HG03060 (cell line): ENCODE measurements at regions not wholly inside any gene's neighbourhood (a gene's known extent, or its start where the extent isn't known, plus 50 kb on each side); places are given as distances from the start of the nearest gene placed in this dataset.

Source experiments
- ATAC-seq: cut with Tn5 transposase; IDR thresholded peaks from one replicate; pipeline ENCODE4 v1.9.1; 2021; ENCODE audit warnings: low read depth, moderate number of reproducible peaks; ENCODE audit not compliant: unreplicated experiment

GRCh38 chr3:72418856-72419255 lies 429.4 kb downstream of the SHQ1 start:
- no peak for ATAC-seq

- ATAC-seq: no peak
Measured at GRCh38 chr3:72418244-72418643, 430.0 kb downstream of the SHQ1 start.

DNA sequence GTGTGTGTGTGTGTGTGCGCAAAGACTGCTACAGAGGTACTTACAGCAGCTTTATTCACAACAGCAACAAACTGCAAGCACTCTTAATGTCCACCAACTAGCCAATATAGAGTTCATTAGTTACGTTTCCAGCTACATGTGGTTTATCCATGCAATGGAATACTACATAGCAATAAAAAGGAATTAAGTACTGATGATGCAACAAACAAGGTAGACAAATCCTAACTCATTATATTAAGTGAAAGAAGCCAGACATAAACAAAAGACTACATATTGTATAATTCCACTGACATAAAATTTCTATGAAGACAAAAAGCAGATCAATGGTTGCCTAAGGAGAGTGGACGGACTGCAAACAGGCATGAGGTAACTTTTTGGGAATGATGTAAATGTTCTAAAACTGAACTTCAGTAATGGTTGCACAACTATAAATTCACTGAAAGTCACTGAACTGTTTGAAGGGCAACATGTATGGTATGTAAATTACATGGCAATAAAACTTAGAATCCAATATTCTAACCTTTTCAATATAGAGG lies 433.7 kb downstream of the SHQ1 start:
- ATAC-seq: no peak

DNA sequence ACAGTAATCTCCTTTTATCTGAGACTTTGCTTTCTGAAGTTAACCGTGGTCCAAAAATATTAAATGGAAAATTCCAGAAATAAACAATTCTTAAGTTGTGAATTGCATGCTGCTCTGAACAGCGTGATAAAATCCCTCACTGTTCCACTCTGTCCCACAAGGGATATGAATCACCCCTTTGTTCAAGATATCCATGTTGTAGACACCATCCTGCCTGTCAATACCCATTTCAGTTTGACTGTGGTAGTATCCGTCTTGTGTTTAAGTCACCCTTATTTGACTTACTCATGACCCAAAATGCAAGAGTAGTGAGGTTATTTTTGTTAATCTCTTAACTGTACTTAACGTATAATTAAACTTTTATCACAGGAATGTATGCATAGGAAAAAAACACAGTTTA lies 435.0 kb downstream of the SHQ1 start:
- no peak for ATAC-seq

- ATAC-seq: no peak
Measured at GRCh38 chr3:72412340-72412956, 435.8 kb downstream of the SHQ1 start.

DNA sequence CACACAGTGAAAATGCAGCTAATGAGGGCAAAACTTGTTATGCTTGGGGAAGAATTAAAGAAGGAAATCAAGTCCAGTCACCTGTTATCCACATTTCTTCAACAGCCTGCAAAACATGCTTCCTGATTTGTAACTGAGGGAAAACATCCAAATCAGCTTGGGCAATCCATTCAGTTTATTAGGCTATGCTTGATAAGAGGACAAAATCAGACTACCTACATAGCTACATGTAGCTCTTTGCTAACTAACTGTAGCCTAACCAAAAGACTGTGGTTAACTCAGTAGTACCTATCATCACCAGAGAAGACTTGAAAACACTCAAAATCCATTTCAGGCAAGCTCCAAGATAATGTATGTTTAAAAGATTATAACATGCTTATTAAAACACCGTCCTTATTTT lies 436.4 kb downstream of the SHQ1 start:
- ATAC-seq: no peak

GRCh38 chr3:72411126-72411525 lies 437.1 kb downstream of the SHQ1 start:
- no peak for ATAC-seq

- ATAC-seq: no peak
Measured at GRCh38 chr3:72408983-72409779, 439.1 kb downstream of the SHQ1 start.

- ATAC-seq: no peak
Measured at GRCh38 chr3:72407766-72408165, 440.5 kb downstream of the SHQ1 start.

DNA sequence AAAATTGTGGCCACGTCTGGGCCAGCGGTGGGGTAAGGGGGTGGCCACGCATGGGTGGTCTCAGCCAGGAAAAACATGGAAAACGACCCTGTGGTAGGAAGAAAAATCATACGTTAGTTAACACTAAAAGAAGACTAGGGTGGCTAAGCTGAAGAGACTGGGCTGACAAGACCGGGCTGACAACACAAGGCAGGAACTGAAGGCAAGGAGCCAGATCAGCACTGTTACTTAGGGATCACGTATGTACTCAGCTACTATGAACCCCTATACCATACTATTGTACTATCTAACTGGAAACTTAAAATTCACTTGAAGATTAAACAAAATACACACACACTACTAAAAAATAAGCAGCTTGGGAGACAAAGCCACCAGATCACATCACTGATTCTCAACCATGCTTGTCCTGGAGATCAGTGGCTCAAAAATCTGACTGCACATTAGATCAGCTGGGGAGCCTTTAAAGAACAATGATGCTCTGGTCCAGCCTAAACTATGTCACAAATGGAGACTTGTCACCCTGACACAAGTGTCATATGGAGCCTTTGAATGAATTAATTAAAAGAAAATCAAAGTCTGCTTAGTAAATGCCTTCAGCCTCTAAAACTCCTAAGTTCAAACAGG lies 442.2 kb downstream of the SHQ1 start:
- no peak for ATAC-seq

GRCh38 chr3:72401005-72401545 lies 447.2 kb downstream of the SHQ1 start:
- no peak for ATAC-seq

- no peak for ATAC-seq
Measured at GRCh38 chr3:72398781-72399180, 449.5 kb downstream of the SHQ1 start.

- no peak for ATAC-seq
Measured at GRCh38 chr3:72397586-72397985, 450.7 kb downstream of the SHQ1 start.

DNA sequence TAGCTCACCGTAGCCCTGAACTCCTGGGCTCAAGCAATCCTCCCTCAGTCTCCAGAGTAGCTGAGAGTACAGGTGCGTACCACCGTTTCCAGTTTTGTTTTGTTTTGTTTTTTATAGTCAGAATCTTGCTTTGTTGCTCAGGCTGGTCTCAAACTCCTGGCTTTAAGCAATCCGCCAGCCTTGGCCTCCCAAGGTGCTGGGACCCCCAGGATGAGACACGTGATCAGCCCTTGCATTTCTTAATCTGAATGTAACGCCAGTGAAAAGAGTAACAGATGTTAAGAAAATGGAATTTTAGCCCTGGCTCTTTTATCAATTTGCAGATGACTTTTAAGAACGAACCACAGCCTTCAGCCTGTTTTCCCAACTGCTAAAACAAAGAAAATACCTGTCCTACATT lies 451.3 kb downstream of the SHQ1 start:
- no peak for ATAC-seq

- no peak for ATAC-seq
Measured at GRCh38 chr3:72395776-72396311, 452.4 kb downstream of the SHQ1 start.

GRCh38 chr3:72393455-72393854 lies 454.8 kb downstream of the SHQ1 start:
- ATAC-seq: no peak

DNA sequence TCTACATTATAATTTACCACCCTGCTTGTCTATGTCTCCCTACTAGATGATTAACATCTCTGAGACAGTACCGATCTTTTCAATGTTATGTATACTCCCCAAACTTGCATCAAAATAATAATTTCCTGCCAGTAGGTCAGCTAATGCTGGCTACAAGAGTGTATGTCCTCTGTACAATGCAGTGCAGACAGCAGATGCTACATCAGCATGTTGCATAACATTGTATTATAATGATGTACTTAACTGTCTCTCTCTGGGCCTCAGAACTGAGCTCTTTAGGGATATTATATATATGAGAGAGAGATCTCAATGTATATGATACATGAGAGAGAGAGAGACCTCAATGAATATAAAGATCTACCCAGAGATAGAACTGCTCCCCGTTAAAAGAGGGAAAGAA lies 456.6 kb downstream of the SHQ1 start:
- ATAC-seq: no peak

GRCh38 chr3:72390841-72391240 lies 457.4 kb downstream of the SHQ1 start:
- ATAC-seq: no peak

DNA sequence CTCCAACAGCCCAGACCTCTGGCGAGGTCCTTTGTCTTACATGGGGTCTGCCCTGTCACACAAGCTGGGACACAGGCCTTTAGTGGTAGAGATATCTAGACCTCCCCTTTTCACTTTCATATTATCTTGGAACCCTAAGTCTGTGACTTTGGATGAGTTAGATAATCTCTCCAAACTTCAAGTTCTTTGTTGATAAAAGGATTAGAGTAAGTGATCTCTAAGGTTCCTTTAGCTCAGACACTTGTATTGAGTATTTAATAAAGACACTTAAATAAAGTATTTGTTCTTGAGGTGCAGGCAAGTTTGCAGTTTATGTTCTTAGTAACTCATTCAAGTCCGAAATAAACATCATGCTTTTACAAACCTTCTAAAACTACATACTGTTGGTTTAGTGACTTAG lies 459.6 kb downstream of the SHQ1 start:
- no peak for ATAC-seq

DNA sequence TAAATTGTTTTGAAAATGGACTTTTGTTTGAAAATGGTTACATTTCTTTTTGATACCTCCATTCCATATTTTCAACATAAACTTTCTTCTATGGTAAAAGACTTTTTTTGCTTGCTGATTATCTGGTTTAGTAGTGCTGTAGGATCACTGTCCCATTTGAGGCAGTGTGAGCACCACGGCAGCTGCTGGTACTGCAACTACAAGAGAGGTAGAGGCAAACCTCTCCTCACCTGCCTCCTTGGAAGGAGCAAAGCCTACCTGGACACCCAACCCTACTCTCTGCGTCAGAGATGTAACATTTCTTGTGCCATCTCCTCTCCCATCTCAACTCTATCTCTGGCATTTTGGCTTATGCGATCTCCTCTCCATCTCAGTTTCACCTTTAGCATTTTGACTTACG lies 460.1 kb downstream of the SHQ1 start:
- ATAC-seq: no peak
